Progenitor cell of endocrine pancreas (in vitro differentiated cells): ENCODE measurements at regions not wholly inside any gene's neighbourhood (a gene's known extent, or its start where the extent isn't known, plus 50 kb on each side); places are given as distances from the start of the nearest gene placed in this dataset.

Experiments
- DNase-seq: peaks from one replicate; pipeline ENCODE4 v3.0.0; 2021; ENCODE audit warnings: low spot score; ENCODE audit not compliant: unreplicated experiment
- H3K27ac Mint-ChIP-seq: 2 replicates; pipeline ENCODE4 v1.8.0; 2021; ENCODE audit warnings: mild to moderate bottlenecking, moderate library complexity, mixed read lengths
- H3K27me3 Mint-ChIP-seq: 2 replicates; pipeline ENCODE4 v1.8.0; 2021; ENCODE audit warnings: mixed read lengths
- H3K36me3 Mint-ChIP-seq: 2 replicates; pipeline ENCODE4 v1.8.0; 2022; ENCODE audit warnings: mixed read lengths; ENCODE audit not compliant: insufficient read depth
- H3K4me1 Mint-ChIP-seq: 2 replicates; pipeline ENCODE4 v1.8.0; 2021; ENCODE audit warnings: low read depth, mixed read lengths
- H3K4me3 Mint-ChIP-seq: 2 replicates; pipeline ENCODE4 v1.8.0; 2021; ENCODE audit warnings: low read depth, mild to moderate bottlenecking, moderate library complexity, mixed read lengths
- H3K9me3 Mint-ChIP-seq: 2 replicates; pipeline ENCODE4 v1.8.0; 2021; ENCODE audit warnings: low read depth, mixed read lengths
- TF ChIP-seq, protein P1 (sequence below): fragments of 200-600 bp; sonication (generic); IDR thresholded peaks from one replicate; pipeline ENCODE4 v1.5.0; 2021; ENCODE audit warnings: antibody characterized with exemption, mild to moderate bottlenecking; ENCODE audit not compliant: unreplicated experiment

DNA sequence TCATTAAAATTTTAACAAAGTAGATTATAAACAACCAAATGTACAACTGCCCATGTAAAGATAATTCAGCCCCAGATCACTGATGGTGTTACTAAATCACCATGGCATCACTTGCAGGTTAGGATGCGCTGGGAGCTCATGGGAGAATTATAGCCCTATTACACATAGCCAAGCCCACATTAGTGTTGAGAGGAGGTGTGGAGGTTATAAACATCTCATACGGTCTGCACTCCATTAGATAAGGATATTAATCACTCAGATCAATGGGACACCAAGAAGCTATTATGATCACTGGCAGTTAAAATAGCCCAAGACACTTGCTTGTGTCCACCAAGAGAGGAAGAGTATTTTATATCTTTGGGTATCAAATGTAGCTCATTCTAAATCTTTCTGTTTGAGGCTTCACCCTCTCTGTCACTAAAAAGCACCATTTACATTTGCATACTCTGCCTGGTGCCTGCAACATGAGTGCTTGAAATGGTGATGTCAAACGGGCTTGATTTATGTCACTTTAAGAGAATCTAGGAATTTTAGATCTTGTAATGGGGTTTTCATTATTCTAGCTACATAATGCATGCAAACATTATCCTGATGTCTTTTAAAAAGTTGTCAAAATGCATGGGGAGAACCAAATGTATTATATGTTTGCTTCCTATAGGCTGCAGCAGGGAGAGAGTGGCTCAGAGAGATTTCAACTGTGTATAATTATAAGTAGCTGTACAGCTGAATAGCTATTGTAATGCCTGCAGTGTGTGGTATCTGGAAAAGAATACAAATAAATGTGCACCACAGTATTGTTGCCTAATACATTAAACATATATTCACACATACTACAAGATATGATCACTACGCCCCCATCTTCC, 654.1 kb upstream of the MARCKS start:
- TF ChIP-seq, protein P1, sequence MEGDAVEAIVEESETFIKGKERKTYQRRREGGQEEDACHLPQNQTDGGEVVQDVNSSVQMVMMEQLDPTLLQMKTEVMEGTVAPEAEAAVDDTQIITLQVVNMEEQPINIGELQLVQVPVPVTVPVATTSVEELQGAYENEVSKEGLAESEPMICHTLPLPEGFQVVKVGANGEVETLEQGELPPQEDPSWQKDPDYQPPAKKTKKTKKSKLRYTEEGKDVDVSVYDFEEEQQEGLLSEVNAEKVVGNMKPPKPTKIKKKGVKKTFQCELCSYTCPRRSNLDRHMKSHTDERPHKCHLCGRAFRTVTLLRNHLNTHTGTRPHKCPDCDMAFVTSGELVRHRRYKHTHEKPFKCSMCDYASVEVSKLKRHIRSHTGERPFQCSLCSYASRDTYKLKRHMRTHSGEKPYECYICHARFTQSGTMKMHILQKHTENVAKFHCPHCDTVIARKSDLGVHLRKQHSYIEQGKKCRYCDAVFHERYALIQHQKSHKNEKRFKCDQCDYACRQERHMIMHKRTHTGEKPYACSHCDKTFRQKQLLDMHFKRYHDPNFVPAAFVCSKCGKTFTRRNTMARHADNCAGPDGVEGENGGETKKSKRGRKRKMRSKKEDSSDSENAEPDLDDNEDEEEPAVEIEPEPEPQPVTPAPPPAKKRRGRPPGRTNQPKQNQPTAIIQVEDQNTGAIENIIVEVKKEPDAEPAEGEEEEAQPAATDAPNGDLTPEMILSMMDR: no peak
- Mint-ChIP-seq H3K4me1 (peaks cover 3% of the 10 kb centered on the region), H3K4me3 (no peak overlapping the region), H3K27me3 (peaks cover 4% of the 10 kb centered on the region), H3K27ac (no peak overlapping the region), H3K9me3 (no peaks in the 10 kb centered on the region), H3K36me3 (no peaks in the 10 kb centered on the region)
- no peak for DNase-seq

DNA sequence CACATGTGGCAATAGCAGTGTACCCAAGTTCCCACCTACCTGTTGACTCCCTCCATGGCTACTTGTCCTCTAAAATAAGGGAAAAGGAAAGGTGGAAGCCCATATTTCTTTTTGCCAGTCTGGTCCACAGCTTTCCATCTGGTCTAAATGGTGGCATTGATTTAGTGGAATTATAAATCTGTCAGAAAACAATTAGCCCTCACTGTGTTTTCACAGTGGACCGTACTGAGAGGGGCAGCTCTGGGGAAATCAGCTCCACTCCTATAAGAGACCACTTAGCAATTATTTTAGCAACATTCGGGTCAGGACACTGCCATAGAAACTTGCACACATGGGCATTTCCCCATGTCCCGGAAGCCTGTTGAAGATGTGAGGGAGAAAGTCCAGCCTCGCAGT, 653.4 kb upstream of the MARCKS start:
- TF ChIP-seq, protein P1: no peak
- H3K4me3 Mint-ChIP-seq: no peak overlapping the region
- H3K4me1 Mint-ChIP-seq: peaks cover 3% of the 10 kb centered on the region
- H3K36me3 Mint-ChIP-seq: no peaks in the 10 kb centered on the region
- peaks cover 4% of the 10 kb centered on the region for H3K27me3 Mint-ChIP-seq
- no peak for DNase-seq
- no peak overlapping the region for H3K27ac Mint-ChIP-seq
- no peaks in the 10 kb centered on the region for H3K9me3 Mint-ChIP-seq

DNA sequence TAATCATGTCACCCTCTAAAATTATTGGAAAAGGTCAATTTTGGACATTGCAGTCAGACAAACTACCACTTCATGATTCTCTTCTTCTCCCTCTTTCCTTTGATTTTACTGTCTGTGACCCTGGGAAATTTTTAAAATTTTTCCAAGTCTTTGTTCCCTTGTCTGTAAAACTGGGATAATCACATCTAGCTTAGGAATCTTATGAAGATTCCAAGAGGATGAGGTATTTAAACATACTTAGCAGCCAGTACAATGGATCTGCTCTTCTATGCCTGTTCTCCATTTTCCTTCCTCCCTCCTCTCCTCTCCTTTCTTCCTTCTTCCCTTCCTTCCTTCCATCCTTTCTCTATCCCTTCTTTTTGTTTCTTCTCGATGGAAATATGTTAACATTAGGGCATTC, 651.6 kb upstream of the MARCKS start:
- Mint-ChIP-seq H3K27me3 (peaks cover 4% of the 10 kb centered on the region), H3K36me3 (no peaks in the 10 kb centered on the region), H3K4me3 (no peak overlapping the region), H3K9me3 (no peaks in the 10 kb centered on the region), H3K4me1 (no peaks in the 10 kb centered on the region), H3K27ac (no peak overlapping the region)
- TF ChIP-seq, protein P1: no peak
- DNase-seq: no peak

DNA sequence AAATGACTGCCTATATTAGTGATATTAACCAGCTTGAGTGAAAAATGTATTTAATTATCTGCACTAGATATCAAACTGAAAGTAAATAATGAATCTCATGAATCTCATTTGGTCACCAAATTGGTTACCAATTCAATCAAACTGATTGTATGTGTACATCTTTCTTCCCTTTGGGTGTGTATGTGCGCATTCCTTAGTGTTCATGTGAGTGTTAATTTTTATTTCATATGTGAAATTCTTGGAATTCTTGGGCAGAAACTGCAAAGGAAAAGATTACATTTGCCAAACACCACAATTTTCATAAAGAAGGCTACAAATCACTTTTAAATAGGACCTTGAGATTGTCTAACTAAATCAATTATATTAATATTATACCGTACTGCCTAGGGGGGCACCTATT, 648.4 kb upstream of the MARCKS start:
- DNase-seq: no peak
- no peaks in the 10 kb centered on the region for H3K36me3 Mint-ChIP-seq
- H3K27me3 Mint-ChIP-seq: peaks cover 4% of the 10 kb centered on the region
- TF ChIP-seq, protein P1: no peak
- H3K9me3 Mint-ChIP-seq: no peaks in the 10 kb centered on the region
- no peaks in the 10 kb centered on the region for H3K4me1 Mint-ChIP-seq
- no peak overlapping the region for H3K27ac Mint-ChIP-seq
- no peak overlapping the region for H3K4me3 Mint-ChIP-seq

DNA sequence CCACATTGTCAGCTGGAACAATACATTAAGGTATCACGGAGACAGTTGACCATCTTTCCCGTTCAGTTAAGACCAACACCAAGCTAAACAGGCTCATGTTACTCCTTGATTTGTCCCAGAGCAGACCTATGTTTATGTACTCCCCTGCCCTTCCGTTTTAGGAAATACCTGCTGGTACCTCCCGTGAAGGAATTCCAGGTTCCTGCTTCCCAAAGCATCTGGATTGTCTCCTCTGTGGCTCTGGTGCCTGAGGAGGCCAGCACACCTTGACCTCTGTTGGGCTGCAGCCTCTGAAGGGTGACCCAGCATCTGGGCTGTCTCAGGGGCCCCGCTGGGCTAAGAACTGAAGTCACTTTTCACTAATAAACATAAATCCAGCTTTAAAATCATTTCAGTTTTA, 647.8 kb upstream of the MARCKS start:
- Mint-ChIP-seq H3K4me1 (no peaks in the 10 kb centered on the region), H3K9me3 (no peaks in the 10 kb centered on the region), H3K4me3 (no peak overlapping the region), H3K27me3 (peaks cover 4% of the 10 kb centered on the region), H3K36me3 (no peaks in the 10 kb centered on the region), H3K27ac (no peak overlapping the region)
- DNase-seq: no peak
- TF ChIP-seq, protein P1: no peak
